ENCODE measurements at regions not wholly inside any gene's neighbourhood (a gene's known extent, or its start where the extent isn't known, plus 50 kb on each side); places are given as distances from the start of the nearest gene placed in this dataset.

GRCh38 chr13:58921129-58921528 lies 1242.6 kb downstream of the DIAPH3 start:
- Histone ChIP-seq H3K4me3 (no peak overlapping the region), H3K27me3 (ENCODE audit: low read depth) (no peaks in the 10 kb centered on the region)
- peak; percentile 63 to 75 for ATAC-seq

GRCh38 chr13:58926858-58927257 lies 1236.9 kb downstream of the DIAPH3 start:
- DNase-seq (no peak), ATAC-seq (no peak)
- Histone ChIP-seq H3K27me3 (ENCODE audit: low read depth) (no peaks in the 10 kb centered on the region), H3K27ac (no peak overlapping the region), H3K4me3 (no peak overlapping the region), H3K36me3 (no peaks in the 10 kb centered on the region), H3K9me3 (no peaks in the 10 kb centered on the region), H3K4me1 (no peaks in the 10 kb centered on the region)
- no peak for TF ChIP-seq CTCF (IDR thresholded peaks at IDR 0.05)
- intact Hi-C loops (cut with DNase I) = no loop called here

More at GRCh38 chr13:58921129-58921528, 1242.6 kb downstream of the DIAPH3 start:
- TF ChIP-seq CTCF (IDR thresholded peaks at IDR 0.05) = no peak
- intact Hi-C loops (cut with DNase I) = no loop called here
- no peaks in the 10 kb centered on the region for H3K4me1 ChIP-seq
- no peaks in the 10 kb centered on the region for H3K36me3 ChIP-seq
- no peak overlapping the region for H3K27ac ChIP-seq
- DNase-seq = no peak
- H3K9me3 ChIP-seq = no peaks in the 10 kb centered on the region

- ATAC-seq = no peak
- intact Hi-C loops (cut with DNase I) = no loop called here
These were observed 1230.3 kb downstream of the DIAPH3 start for GRCh38 chr13:58933475-58933874.

GRCh38 chr13:58935689-58936088 lies 1228.0 kb downstream of the DIAPH3 start:
- no peaks in the 10 kb centered on the region for H3K27me3 ChIP-seq (ENCODE audit: low read depth)
- H3K4me1 ChIP-seq = no peaks in the 10 kb centered on the region
- H3K4me3 ChIP-seq = no peak overlapping the region
- H3K9me3 ChIP-seq = no peaks in the 10 kb centered on the region
- H3K36me3 ChIP-seq = no peaks in the 10 kb centered on the region
- TF ChIP-seq CTCF (IDR thresholded peaks at IDR 0.05) = no peak
- no peak for DNase-seq
- no peak overlapping the region for H3K27ac ChIP-seq
- no peak for ATAC-seq
- intact Hi-C loops (cut with DNase I) = no loop called here

More at GRCh38 chr13:58933475-58933874, 1230.3 kb downstream of the DIAPH3 start:
- no peak for DNase-seq
- no peak overlapping the region for H3K4me3 ChIP-seq
- no peak overlapping the region for H3K27ac ChIP-seq
- no peaks in the 10 kb centered on the region for H3K27me3 ChIP-seq (ENCODE audit: low read depth)
- no peaks in the 10 kb centered on the region for H3K36me3 ChIP-seq
- H3K4me1 ChIP-seq = no peaks in the 10 kb centered on the region
- no peak for TF ChIP-seq CTCF (IDR thresholded peaks at IDR 0.05)
- H3K9me3 ChIP-seq = no peaks in the 10 kb centered on the region

GRCh38 chr13:58946274-58946673 lies 1217.5 kb downstream of the DIAPH3 start:
- no peak for TF ChIP-seq CTCF (IDR thresholded peaks at IDR 0.05)
- DNase-seq (no peak), ATAC-seq (no peak)
- H3K4me1 ChIP-seq = no peaks in the 10 kb centered on the region
- H3K27ac ChIP-seq = no peak overlapping the region
- H3K27me3 ChIP-seq (ENCODE audit: low read depth) = no peaks in the 10 kb centered on the region
- peaks cover 20% of the 10 kb centered on the region for H3K9me3 ChIP-seq
- H3K36me3 ChIP-seq = no peaks in the 10 kb centered on the region
- no peak overlapping the region for H3K4me3 ChIP-seq
- intact Hi-C loops (cut with DNase I) = no loop called here

- no peak for TF ChIP-seq CTCF (IDR thresholded peaks at IDR 0.05)
- DNase-seq = no peak
These were observed 1214.1 kb downstream of the DIAPH3 start for GRCh38 chr13:58949646-58950045.

More at GRCh38 chr13:58949646-58950045, 1214.1 kb downstream of the DIAPH3 start:
- H3K27ac ChIP-seq = no peak overlapping the region
- intact Hi-C loops (cut with DNase I) = no loop called here
- H3K4me3 ChIP-seq = no peak overlapping the region
- H3K27me3 ChIP-seq (ENCODE audit: low read depth) = no peaks in the 10 kb centered on the region
- no peak for ATAC-seq
- H3K4me1 ChIP-seq = no peaks in the 10 kb centered on the region
- H3K9me3 ChIP-seq = peaks cover 20% of the 10 kb centered on the region
- H3K36me3 ChIP-seq = no peaks in the 10 kb centered on the region
